Naive thymus-derived CD8-positive, alpha-beta T cell (primary cell): ENCODE measurements at regions not wholly inside any gene's neighbourhood (a gene's known extent, or its start where the extent isn't known, plus 50 kb on each side); places are given as distances from the start of the nearest gene placed in this dataset.
"Not testable (repeated sequence)": the region's sequence is repeated elsewhere in the genome, so short reads cannot be mapped to it uniquely, and the experiment has no call there.

ENCODE experiments used
- ATAC-seq, 2 donors: fragments of 150-1000 bp; cut with Tn5 transposase in 1 of 2; sonication (Bioruptor Pico), chemical (Tn5 transposase) in 1 of 2; 1 replicate in 1 of 2; 2 replicates in 1 of 2; pipeline ENCODE4 v1.10.0; 2021; ENCODE audit warnings: mild to moderate bottlenecking in 2 of 2, moderate library complexity in 2 of 2
- POLR2A ChIA-PET: fragments of 350-600 bp; sonication (Branson Sonifier 250); formaldehyde crosslinking; loops from one replicate; lab custom pipeline; 2021; ENCODE audit warnings: antibody characterized with exemption; lab: Charles Lee
- DNase-seq, 10 donors: peaks; one replicate each; pipeline versions ENCODE4 v3.0.0 to v3.0.0-alpha.2; 2020 to 2022
- H3K27ac Mint-ChIP-seq, 10 donors: one replicate each; pipeline ENCODE4 v1.8.0; 2020 to 2022; ENCODE audit warnings: mild to moderate bottlenecking in 10 of 10, mixed read lengths in 10 of 10, moderate library complexity in 4 of 10, inconsistent platforms in 1 of 10
- H3K27me3 Mint-ChIP-seq, 5 donors: one replicate each; pipeline ENCODE4 v1.8.0; 2021 to 2022; ENCODE audit warnings: mixed read lengths in 5 of 5
- H3K36me3 Mint-ChIP-seq, 3 donors: one replicate each; pipeline ENCODE4 v1.8.0; 2020 to 2022; ENCODE audit warnings: mixed read lengths in 3 of 3, mild to moderate bottlenecking in 2 of 3, inconsistent platforms in 1 of 3
- H3K4me1 Mint-ChIP-seq, 4 donors: one replicate each; pipeline ENCODE4 v1.8.0; 2021 to 2022; ENCODE audit warnings: mixed read lengths in 4 of 4
- H3K4me3 Mint-ChIP-seq, 10 donors: one replicate each; pipeline ENCODE4 v1.8.0; 2020 to 2022; ENCODE audit warnings: mild to moderate bottlenecking in 10 of 10, mixed read lengths in 10 of 10, moderate library complexity in 6 of 10, inconsistent platforms in 1 of 10
- H3K9me3 Mint-ChIP-seq, 9 donors: one replicate each; pipeline ENCODE4 v1.8.0; 2020 to 2022; ENCODE audit warnings: mixed read lengths in 9 of 9, mild to moderate bottlenecking in 3 of 9, inconsistent platforms in 1 of 9, moderate library complexity in 1 of 9

GRCh38 chr13:70511861-70512417 is 403.7 kb upstream of the KLHL1 start:
- H3K27me3 Mint-ChIP-seq, H3K4me1 Mint-ChIP-seq, H3K36me3 Mint-ChIP-seq, POLR2A ChIA-PET, DNase-seq, H3K27ac Mint-ChIP-seq, ATAC-seq, H3K4me3 Mint-ChIP-seq: not testable (repeated sequence)
- peaks cover 0 to 13% (median 0%) of the 10 kb centered on the region in 9 donors for H3K9me3 Mint-ChIP-seq

GRCh38 chr13:70505809-70506208 is 397.6 kb upstream of the KLHL1 start:
- H3K4me3 Mint-ChIP-seq, result no peak overlapping the region
- no peaks in the 10 kb centered on the region for H3K27me3 Mint-ChIP-seq
- H3K4me1 Mint-ChIP-seq, result no peaks in the 10 kb centered on the region
- H3K9me3 Mint-ChIP-seq, result peaks cover 0 to 13% (median 2%) of the 10 kb centered on the region in 9 donors
- DNase-seq, result no peak
- POLR2A ChIA-PET, result no interaction called here
- H3K27ac Mint-ChIP-seq, result no peak overlapping the region
- H3K36me3 Mint-ChIP-seq, result no peaks in the 10 kb centered on the region
- ATAC-seq, result no peak

- no peak for ATAC-seq
- POLR2A ChIA-PET, result no interaction called here
- H3K4me3 Mint-ChIP-seq, result no peak overlapping the region
- H3K4me1 Mint-ChIP-seq, result no peaks in the 10 kb centered on the region
- H3K9me3 Mint-ChIP-seq, result peaks cover 0 to 13% (median 6%) of the 10 kb centered on the region in 9 donors
- no peaks in the 10 kb centered on the region for H3K36me3 Mint-ChIP-seq
- no peaks in the 10 kb centered on the region for H3K27me3 Mint-ChIP-seq
- H3K27ac Mint-ChIP-seq, result no peak overlapping the region
- DNase-seq, result no peak
Measured at GRCh38 chr13:70502944-70503343, 394.7 kb upstream of the KLHL1 start.

GRCh38 chr13:70490320-70490935 is 382.2 kb upstream of the KLHL1 start:
- peaks cover 3 to 33% (median 14%) of the 10 kb centered on the region in 9 donors for H3K9me3 Mint-ChIP-seq
- H3K4me3 Mint-ChIP-seq, result no peak overlapping the region
- H3K27ac Mint-ChIP-seq, result no peak overlapping the region
- H3K36me3 Mint-ChIP-seq, result peaks cover 0 to 13% (median 0%) of the 10 kb centered on the region in 3 donors
- no peaks in the 10 kb centered on the region for H3K4me1 Mint-ChIP-seq
- POLR2A ChIA-PET, result no interaction called here
- ATAC-seq (no peak), DNase-seq (no peak)
- no peaks in the 10 kb centered on the region for H3K27me3 Mint-ChIP-seq

- no peaks in the 10 kb centered on the region for H3K4me1 Mint-ChIP-seq
- DNase-seq, result no peak
- POLR2A ChIA-PET, result no interaction called here
Measured at GRCh38 chr13:70484931-70485330, 376.7 kb upstream of the KLHL1 start.

GRCh38 chr13:70483599-70484276 is 375.5 kb upstream of the KLHL1 start:
- Mint-ChIP-seq H3K4me1 (no peaks in the 10 kb centered on the region), H3K36me3 (no peaks in the 10 kb centered on the region), H3K27ac (no peak overlapping the region), H3K27me3 (no peaks in the 10 kb centered on the region), H3K9me3 (peaks cover 0 to 12% (median 2%) of the 10 kb centered on the region in 9 donors), H3K4me3 (no peak overlapping the region)
- ATAC-seq (no peak), DNase-seq (no peak)
- POLR2A ChIA-PET, result no interaction called here

More at GRCh38 chr13:70484931-70485330, 376.7 kb upstream of the KLHL1 start:
- Mint-ChIP-seq H3K36me3 (peaks cover 0 to 3% (median 0%) of the 10 kb centered on the region in 3 donors), H3K9me3 (peaks cover 1 to 16% (median 7%) of the 10 kb centered on the region in 9 donors), H3K4me3 (no peak overlapping the region), H3K27ac (no peak overlapping the region), H3K27me3 (no peaks in the 10 kb centered on the region)
- no peak for ATAC-seq

- POLR2A ChIA-PET, result no interaction called here
- H3K36me3 Mint-ChIP-seq, result no peaks in the 10 kb centered on the region
- no peaks in the 10 kb centered on the region for H3K4me1 Mint-ChIP-seq
- no peak for DNase-seq
- H3K9me3 Mint-ChIP-seq, result peaks cover 0 to 16% (median 3%) of the 10 kb centered on the region in 9 donors
- H3K27ac Mint-ChIP-seq, result no peak overlapping the region
- no peak overlapping the region for H3K4me3 Mint-ChIP-seq
- no peaks in the 10 kb centered on the region for H3K27me3 Mint-ChIP-seq
- no peak for ATAC-seq
Measured at GRCh38 chr13:70473907-70474306, 365.7 kb upstream of the KLHL1 start.

- POLR2A ChIA-PET, result no interaction called here
- DNase-seq (no peak), ATAC-seq (no peak)
- no peaks in the 10 kb centered on the region for H3K4me1 Mint-ChIP-seq
- no peaks in the 10 kb centered on the region for H3K36me3 Mint-ChIP-seq
- no peaks in the 10 kb centered on the region for H3K27me3 Mint-ChIP-seq
- no peak overlapping the region for H3K4me3 Mint-ChIP-seq
- peaks cover 0 to 10% (median 0%) of the 10 kb centered on the region in 9 donors for H3K9me3 Mint-ChIP-seq
- no peak overlapping the region for H3K27ac Mint-ChIP-seq
Measured at GRCh38 chr13:70469077-70469476, 360.8 kb upstream of the KLHL1 start.

- POLR2A ChIA-PET, result no interaction called here
- no peak for DNase-seq
- Mint-ChIP-seq H3K27me3 (no peaks in the 10 kb centered on the region), H3K27ac (no peak overlapping the region), H3K4me1 (no peaks in the 10 kb centered on the region), H3K4me3 (no peak overlapping the region), H3K9me3 (peaks cover 6 to 45% (median 19%) of the 10 kb centered on the region in 9 donors), H3K36me3 (peaks cover 0 to 5% (median 0%) of the 10 kb centered on the region in 3 donors)
- ATAC-seq, result no peak
Measured at GRCh38 chr13:70457474-70457873, 349.2 kb upstream of the KLHL1 start.

GRCh38 chr13:70448820-70449219 is 340.6 kb upstream of the KLHL1 start:
- no peak for ATAC-seq
- POLR2A ChIA-PET, result interaction anchor here (0.6 kb wide), 1 partner anchor 1541 kb away, joined by 3 read pairs; no protein-coding TSS in a partner anchor
- H3K27ac Mint-ChIP-seq, result no peak overlapping the region
- H3K27me3 Mint-ChIP-seq, result no peaks in the 10 kb centered on the region
- no peaks in the 10 kb centered on the region for H3K36me3 Mint-ChIP-seq
- H3K4me3 Mint-ChIP-seq, result no peak overlapping the region
- H3K9me3 Mint-ChIP-seq, result peaks cover 0 to 21% (median 9%) of the 10 kb centered on the region in 9 donors
- no peaks in the 10 kb centered on the region for H3K4me1 Mint-ChIP-seq
- DNase-seq, result no peak

GRCh38 chr13:70432276-70432805 is 324.1 kb upstream of the KLHL1 start:
- Mint-ChIP-seq H3K4me1 (no peaks in the 10 kb centered on the region), H3K4me3 (no peak overlapping the region), H3K27me3 (no peaks in the 10 kb centered on the region), H3K27ac (no peak overlapping the region), H3K36me3 (no peaks in the 10 kb centered on the region), H3K9me3 (peaks cover 0 to 10% (median 3%) of the 10 kb centered on the region in 9 donors)
- ATAC-seq (no peak), DNase-seq (no peak)
- POLR2A ChIA-PET, result no interaction called here

- H3K4me1 Mint-ChIP-seq, result no peaks in the 10 kb centered on the region
- H3K9me3 Mint-ChIP-seq, result peaks cover 0 to 10% (median 3%) of the 10 kb centered on the region in 9 donors
- H3K27ac Mint-ChIP-seq, result no peak overlapping the region
- no peak for DNase-seq
- POLR2A ChIA-PET, result no interaction called here
- no peaks in the 10 kb centered on the region for H3K36me3 Mint-ChIP-seq
- no peaks in the 10 kb centered on the region for H3K27me3 Mint-ChIP-seq
- no peak overlapping the region for H3K4me3 Mint-ChIP-seq
- no peak for ATAC-seq
Measured at GRCh38 chr13:70430256-70430655, 322.0 kb upstream of the KLHL1 start.

GRCh38 chr13:70424928-70425327 is 316.7 kb upstream of the KLHL1 start:
- Mint-ChIP-seq H3K27ac (no peak overlapping the region), H3K4me1 (no peaks in the 10 kb centered on the region), H3K36me3 (no peaks in the 10 kb centered on the region), H3K27me3 (no peaks in the 10 kb centered on the region), H3K9me3 (peaks cover 0 to 8% (median 0%) of the 10 kb centered on the region in 9 donors), H3K4me3 (no peak overlapping the region)
- no peak for ATAC-seq
- POLR2A ChIA-PET, result no interaction called here
- DNase-seq, result no peak
